GM18873 (cell line): ENCODE measurements at regions not wholly inside any gene's neighbourhood (a gene's known extent, or its start where the extent isn't known, plus 50 kb on each side); places are given as distances from the start of the nearest gene placed in this dataset.
"Not testable (repeated sequence)": the region's sequence is repeated elsewhere in the genome, so short reads cannot be mapped to it uniquely, and the experiment has no call there.

ENCODE experiments used
- ATAC-seq: cut with Tn5 transposase; IDR thresholded peaks from one replicate; pipeline ENCODE4 v1.9.1; 2021; ENCODE audit warnings: mild to moderate bottlenecking, moderate library complexity, moderate number of reproducible peaks; ENCODE audit not compliant: unreplicated experiment, low FRiP score

GRCh38 chr3:152656214-152656971, 178.5 kb upstream of the P2RY1 start:
- no peak for ATAC-seq

DNA sequence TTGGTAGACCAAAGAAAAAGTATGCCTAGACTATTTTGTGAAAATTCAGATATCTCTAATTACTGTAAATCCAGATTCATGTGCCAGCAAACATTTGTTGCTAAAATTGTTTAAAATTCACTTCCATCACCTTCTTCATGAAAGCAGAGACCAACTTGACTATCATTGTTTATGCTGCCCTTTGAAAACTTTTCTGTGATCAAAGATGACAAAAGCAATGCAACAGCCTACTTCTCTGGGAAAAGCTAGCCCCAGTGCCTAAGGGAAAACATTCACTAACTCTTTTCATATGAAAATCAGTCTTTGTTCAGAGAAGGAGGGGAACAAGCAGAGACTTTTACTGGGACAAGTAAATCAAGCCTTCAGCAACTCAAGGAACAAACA, 178.0 kb upstream of the P2RY1 start:
- ATAC-seq, result no peak

- no peak for ATAC-seq
Observed at GRCh38 chr3:152658977-152659720, 175.8 kb upstream of the P2RY1 start.

DNA sequence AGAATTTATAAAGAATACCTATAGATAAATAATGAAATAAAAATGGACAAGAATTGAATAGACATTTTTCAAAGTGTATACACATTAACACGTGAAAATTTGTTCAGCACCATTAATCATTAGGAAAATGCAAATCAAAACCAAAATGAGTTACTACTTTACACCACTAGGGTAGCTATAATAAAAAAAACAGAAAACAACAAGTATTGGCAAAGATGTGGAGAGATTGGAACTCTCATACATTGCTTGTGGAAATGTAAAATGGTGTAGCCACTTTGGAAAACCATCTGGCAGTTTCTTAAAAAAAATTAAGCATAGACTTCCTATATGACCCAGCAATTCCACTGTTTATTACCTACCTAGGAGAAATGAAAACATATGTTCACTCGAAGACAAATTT, 172.8 kb upstream of the P2RY1 start:
- no peak for ATAC-seq

DNA sequence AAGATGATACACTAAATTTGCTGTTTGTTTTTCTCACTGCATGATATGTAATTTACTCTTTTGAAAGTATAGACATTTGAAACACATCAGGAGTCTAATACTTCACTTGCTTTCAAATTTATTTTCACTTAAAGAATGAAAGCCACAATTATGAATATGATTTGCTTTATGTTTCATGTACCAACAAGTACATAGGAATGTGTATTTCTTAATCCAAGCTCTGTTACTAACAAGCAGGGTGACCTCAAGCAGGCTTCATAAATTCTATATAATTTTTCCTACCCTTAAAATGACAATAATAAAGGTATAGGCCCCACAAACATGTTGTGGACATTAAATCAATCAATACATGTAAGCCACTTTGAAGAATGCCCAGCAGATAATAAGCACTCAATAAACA, 170.2 kb upstream of the P2RY1 start:
- ATAC-seq, result no peak

- ATAC-seq, result no peak
Observed at GRCh38 chr3:152667267-152667666, 167.7 kb upstream of the P2RY1 start.

DNA sequence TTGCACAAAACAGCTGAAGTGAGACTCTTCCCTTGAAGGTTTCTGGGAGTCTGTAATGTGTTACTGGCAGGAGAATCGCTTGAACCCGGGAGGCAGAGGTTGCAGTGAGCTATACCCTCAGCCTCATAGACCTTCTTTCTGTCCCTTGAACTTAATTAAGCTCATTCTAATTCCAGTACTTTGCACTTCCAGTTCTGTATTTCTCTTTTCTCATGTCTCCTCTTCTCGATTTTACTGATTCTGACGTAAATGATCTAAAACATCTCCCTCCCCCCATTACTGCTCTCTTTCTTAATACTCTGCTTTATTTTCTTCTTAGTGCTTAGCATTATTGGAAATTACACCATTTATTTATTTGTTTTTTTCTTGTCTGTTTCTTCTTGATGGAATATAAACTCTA, 165.4 kb upstream of the P2RY1 start:
- ATAC-seq, result no peak

- no peak for ATAC-seq
Observed at GRCh38 chr3:152671446-152672319, 163.2 kb upstream of the P2RY1 start.

GRCh38 chr3:152672320-152672649, 162.6 kb upstream of the P2RY1 start:
- ATAC-seq, result no peak

DNA sequence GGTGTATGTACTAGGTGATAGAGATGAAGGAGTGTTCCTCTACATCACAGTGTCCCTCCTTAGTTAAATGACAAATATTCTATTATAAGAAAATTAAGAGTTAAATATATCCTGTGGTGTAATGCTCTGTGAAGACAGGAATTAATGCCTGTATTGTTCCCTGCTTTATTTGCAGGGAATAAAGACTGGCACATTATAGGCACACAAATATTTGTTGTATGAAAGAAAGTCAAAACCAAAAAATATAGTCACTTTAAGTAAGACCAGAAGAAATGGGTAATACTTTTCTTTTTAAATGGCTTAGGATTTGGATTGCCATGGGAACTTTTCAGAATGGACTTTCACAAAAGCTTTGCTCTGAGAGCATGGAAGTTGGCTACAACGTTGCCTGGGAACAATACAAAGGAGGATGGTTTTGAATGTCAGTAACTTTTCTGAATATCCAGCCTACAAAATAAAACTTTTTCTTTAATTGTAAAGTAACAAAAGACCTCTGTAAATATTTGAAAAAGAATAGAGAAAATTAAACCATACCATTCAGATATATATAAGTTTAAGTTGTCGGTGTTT, 158.0 kb upstream of the P2RY1 start:
- no peak for ATAC-seq

DNA sequence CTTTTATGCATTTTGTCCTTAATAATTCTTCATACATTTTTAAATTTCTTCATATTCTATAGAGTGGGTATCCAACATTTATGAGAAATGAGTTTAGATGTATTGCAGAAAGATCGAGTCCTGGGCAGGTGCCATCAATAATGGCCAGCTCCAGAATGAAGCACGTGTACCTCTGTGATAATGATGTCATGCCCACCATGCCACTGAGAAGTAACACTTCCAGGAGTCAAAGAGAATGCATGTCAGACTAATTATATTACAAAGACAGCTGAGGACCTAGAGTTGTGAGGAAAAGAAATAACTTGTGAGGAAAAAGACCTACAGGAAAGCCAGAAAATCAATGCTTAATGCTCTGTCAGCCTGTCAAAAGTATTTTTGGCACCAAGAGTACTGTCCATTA, 157.4 kb upstream of the P2RY1 start:
- no peak for ATAC-seq

- no peak for ATAC-seq
Observed at GRCh38 chr3:152682477-152682876, 152.5 kb upstream of the P2RY1 start.

GRCh38 chr3:152683521-152683999, 151.4 kb upstream of the P2RY1 start:
- ATAC-seq, result no peak

DNA sequence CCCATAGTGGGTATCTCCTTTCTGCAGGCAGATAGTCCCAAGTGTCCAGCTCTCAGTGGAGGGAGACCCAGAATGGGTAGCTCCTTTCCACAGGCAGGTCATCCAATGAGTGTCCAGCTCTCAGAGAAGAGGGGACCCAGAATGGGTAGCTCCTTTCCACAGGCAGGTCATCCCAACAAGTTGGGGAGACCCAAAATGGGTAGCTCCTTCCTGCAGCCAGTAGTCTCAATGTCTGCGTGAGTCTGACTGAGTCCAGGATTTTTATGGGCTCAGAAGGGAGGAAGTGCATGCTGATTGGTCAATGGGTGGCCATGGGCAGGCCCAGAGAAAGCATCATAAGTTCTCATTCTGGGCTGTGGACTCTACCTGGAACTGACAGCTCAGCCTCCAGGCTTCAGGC, 150.7 kb upstream of the P2RY1 start:
- no peak for ATAC-seq

GRCh38 chr3:152688313-152688712, 146.6 kb upstream of the P2RY1 start:
- no peak for ATAC-seq

DNA sequence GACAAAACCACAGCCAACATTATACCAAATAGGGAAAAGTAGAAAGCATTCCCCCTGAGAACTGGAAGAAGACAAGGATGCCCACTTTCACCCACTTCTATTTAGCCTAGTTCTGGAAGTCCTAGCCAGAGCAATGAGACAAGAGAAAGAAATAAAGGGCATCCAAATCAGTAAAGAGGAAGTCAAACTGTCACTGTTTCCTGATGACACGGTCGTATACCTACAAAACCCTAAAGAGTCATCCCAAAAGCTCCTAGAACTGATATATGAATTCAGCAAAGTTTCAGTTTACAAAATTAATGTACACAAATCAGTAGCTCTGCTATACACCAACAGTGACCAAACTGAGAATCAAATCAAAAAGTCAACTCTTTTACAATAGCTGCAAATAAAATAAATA, 142.6 kb upstream of the P2RY1 start:
- ATAC-seq, result not testable (repeated sequence)

DNA sequence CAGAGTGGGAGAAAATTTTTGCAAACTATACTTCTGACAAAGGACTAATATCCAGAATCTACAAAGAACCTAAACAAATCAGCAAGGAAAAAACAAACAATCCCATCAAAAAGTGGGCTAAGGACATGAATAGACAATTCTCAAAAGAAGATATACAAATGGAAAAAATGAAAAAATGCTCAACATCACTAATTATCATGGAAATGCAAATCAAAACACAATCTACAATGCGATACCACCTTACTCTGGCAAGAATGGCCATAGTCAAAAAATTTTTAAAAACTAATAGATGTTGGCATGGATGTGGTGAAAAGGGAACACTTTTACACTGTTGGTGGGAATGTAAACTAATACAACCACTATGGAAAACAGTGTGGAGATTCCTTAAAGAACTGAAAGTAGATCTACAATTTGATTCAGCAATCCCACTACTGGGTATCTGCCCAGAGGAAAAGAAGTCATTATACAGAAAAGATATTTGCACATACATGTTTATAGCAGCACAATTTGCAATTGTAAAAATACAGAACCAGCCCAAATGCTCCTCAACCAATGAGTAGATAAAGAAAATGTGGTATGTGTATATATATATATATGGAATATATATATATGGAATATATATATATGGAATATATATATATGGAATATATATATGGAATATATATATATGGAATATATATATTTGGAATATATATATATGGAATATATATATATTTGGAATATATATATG, 141.2 kb upstream of the P2RY1 start:
- ATAC-seq, result not testable (repeated sequence)

- no peak for ATAC-seq
Observed at GRCh38 chr3:152695840-152696239, 139.1 kb upstream of the P2RY1 start.

- no peak for ATAC-seq
Observed at GRCh38 chr3:152696962-152697361, 138.0 kb upstream of the P2RY1 start.

GRCh38 chr3:152703245-152703890, 131.6 kb upstream of the P2RY1 start:
- no peak for ATAC-seq
